ENCODE measurements at regions not wholly inside any gene's neighbourhood (a gene's known extent, or its start where the extent isn't known, plus 50 kb on each side); places are given as distances from the start of the nearest gene placed in this dataset.
A peak's percentile ranks its signal among the peaks of the same experiment; 100 is the strongest.

DNA sequence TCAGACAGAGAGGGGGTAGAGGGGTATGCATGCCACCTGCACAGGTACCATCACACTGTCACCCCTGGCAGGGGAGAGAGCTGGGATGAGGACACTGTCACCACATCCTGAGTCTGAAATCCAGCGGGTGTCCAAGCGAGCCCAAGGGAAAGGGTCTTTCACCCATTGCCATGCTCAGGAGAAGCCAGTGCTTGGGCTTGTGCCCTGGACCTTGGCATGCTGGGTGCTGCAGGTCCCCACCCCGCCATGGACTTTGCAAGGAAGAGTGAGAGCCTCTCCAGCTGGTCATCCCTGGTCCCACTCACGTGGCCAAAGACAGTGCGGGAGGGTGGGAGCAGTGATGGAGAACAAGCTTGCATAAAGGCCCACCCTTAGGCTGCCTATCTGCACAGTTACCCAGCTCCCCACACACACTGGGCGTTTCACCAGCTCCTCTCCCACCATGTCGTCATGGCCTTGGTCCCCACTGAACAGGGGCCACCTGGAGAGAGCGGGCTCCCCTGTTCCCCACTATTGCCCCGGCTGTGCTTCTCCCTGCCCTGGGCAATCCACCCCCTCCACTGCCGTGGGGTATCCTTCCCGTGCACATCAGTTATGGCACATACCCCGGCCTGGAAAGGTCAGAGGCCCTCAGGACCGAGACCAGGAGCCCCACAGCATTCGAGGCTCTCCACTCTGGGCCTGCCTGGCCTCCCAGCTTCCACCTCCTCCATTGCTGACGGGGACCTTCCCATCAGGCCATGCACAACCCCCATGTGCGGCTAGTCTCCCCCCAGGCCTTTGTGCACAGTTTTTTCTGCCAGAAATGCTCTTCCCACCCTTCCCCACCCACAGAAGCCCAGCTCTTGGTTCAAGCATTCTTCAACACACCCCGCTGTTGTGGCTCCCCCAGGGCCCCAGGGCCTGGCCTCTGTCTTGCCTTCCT lies 58.6 kb upstream of the BCL11B start:
- Histone ChIP-seq H3T11ph (ENCODE audit: low read length) (no peak overlapping the region), H2BK5ac (ENCODE audit: insufficient read length, low read length) (no peak overlapping the region), H2AFZ (ENCODE audit: low read length) (no peak overlapping the region), H3K56ac (ENCODE audit: insufficient read length, low read depth, low read length) (no peak overlapping the region), H2BK12ac (ENCODE audit: insufficient read length, low read depth, low read length) (no peak overlapping the region), H2AK5ac (ENCODE audit: insufficient read length, low read length) (no peak overlapping the region), H3K4me2 (ENCODE audit: insufficient read depth, insufficient read length, low read length) (no peak overlapping the region), H4K5ac (ENCODE audit: insufficient read length, low read depth, low read length) (no peak overlapping the region), H4K20me1 (ENCODE audit: control insufficient read depth, insufficient read depth, insufficient read length) (no peaks in the 10 kb centered on the region), H3K23ac (ENCODE audit: insufficient read length, low read depth, low read length) (no peak overlapping the region), H3K79me2 (ENCODE audit: insufficient read depth, low read length) (no peaks in the 10 kb centered on the region), H3K14ac (ENCODE audit: insufficient read depth, low read length) (no peak overlapping the region), H2BK120ac (ENCODE audit: low read depth, low read length, poor library complexity, severe bottlenecking) (no peak overlapping the region), H4K8ac (replicated peaks; ENCODE audit: insufficient read length, low read depth, low read length) (no peak overlapping the region), H3K79me1 (ENCODE audit: insufficient read depth, low read depth, low read length, poor library complexity, severe bottlenecking) (no peaks in the 10 kb centered on the region), H3K4me1 (ENCODE audit: insufficient read depth, low read length) (no peaks in the 10 kb centered on the region), H2BK15ac (ENCODE audit: low read depth, low read length) (no peak overlapping the region), H3K27ac (ENCODE audit: insufficient read length, low read depth, low read length) (no peak overlapping the region), H3K9me3 (ENCODE audit: control insufficient read depth, low read depth, low read length) (no peaks in the 10 kb centered on the region), H3K23me2 (ENCODE audit: insufficient read length, low read depth, low read length, poor library complexity, severe bottlenecking) (no peaks in the 10 kb centered on the region), H4K91ac (ENCODE audit: insufficient read length, low read depth, low read length) (no peak overlapping the region), H3K18ac (ENCODE audit: insufficient read length, low read depth, low read length) (no peak overlapping the region), H3K9ac (ENCODE audit: extremely low read depth, insufficient read length, low read length) (no peak overlapping the region), H3K4ac (ENCODE audit: low read depth, low read length) (no peak overlapping the region), H3K27me3 (ENCODE audit: insufficient read depth, low read length) (no peaks in the 10 kb centered on the region), H2BK20ac (ENCODE audit: low read depth, low read length, poor library complexity, severe bottlenecking) (no peak overlapping the region)
- peak; percentile 18 for DNase-seq
- 0 out of 7 replicates have a peak overlapping the region, but pooled peaks of 1 of the 3 experiments have one; percentile 44 for H3K27ac Mint-ChIP-seq
- TF ChIP-seq, protein P1, sequence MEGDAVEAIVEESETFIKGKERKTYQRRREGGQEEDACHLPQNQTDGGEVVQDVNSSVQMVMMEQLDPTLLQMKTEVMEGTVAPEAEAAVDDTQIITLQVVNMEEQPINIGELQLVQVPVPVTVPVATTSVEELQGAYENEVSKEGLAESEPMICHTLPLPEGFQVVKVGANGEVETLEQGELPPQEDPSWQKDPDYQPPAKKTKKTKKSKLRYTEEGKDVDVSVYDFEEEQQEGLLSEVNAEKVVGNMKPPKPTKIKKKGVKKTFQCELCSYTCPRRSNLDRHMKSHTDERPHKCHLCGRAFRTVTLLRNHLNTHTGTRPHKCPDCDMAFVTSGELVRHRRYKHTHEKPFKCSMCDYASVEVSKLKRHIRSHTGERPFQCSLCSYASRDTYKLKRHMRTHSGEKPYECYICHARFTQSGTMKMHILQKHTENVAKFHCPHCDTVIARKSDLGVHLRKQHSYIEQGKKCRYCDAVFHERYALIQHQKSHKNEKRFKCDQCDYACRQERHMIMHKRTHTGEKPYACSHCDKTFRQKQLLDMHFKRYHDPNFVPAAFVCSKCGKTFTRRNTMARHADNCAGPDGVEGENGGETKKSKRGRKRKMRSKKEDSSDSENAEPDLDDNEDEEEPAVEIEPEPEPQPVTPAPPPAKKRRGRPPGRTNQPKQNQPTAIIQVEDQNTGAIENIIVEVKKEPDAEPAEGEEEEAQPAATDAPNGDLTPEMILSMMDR (conservative IDR thresholded peaks at IDR 0.05), result no peak
- H3K4me1 Mint-ChIP-seq, result peaks cover 5 to 9% of the 10 kb centered on the region in 2 experiments; a peak in 2 of 4 replicates
- H3K27me3 Mint-ChIP-seq (ENCODE audit: low read depth), result peaks cover 9% of the 10 kb centered on the region
- WGBS (ENCODE audit: extremely low coverage, insufficient read length, low lambda C conversion rate), result no CpG with 5 or more reads among the region's 17 CpGs
- H3K4me3 Mint-ChIP-seq, result no peak overlapping the region
- H3K36me3 Mint-ChIP-seq (ENCODE audit: insufficient read depth in 1 of 3, low read depth in 3 of 3), result no peaks in the 10 kb centered on the region; a peak in 1 of 7 replicates
- H3K9me3 Mint-ChIP-seq, result no peaks in the 10 kb centered on the region
